Activated T-helper 9 cell treated with anti-CD3 and anti-CD28 coated beads, Interleukin-2, amount 50 U/mL, for 16 hours (primary cell): ENCODE measurements at regions not wholly inside any gene's neighbourhood (a gene's known extent, or its start where the extent isn't known, plus 50 kb on each side); places are given as distances from the start of the nearest gene placed in this dataset.
"Not testable (repeated sequence)": the region's sequence is repeated elsewhere in the genome, so short reads cannot be mapped to it uniquely, and the experiment has no call there.

Experiments used
- DNase-seq: peaks from one replicate; pipeline ENCODE4 v3.0.0-alpha.2; 2020; ENCODE audit warnings: low read depth

- DNase-seq, result no peak
Observed at GRCh38 chr5:159593518-159594073, 263.3 kb upstream of the IL12B start.

GRCh38 chr5:159595561-159595960 lies 265.3 kb upstream of the IL12B start:
- not testable (repeated sequence) for DNase-seq

GRCh38 chr5:159601216-159601615 lies 270.9 kb upstream of the IL12B start:
- no peak for DNase-seq

- DNase-seq, result no peak
Observed at GRCh38 chr5:159602434-159602833, 272.1 kb upstream of the IL12B start.

GRCh38 chr5:159605585-159605984 lies 275.3 kb upstream of the IL12B start:
- DNase-seq, result no peak

GRCh38 chr5:159609359-159609758 lies 279.1 kb upstream of the IL12B start:
- DNase-seq, result no peak

GRCh38 chr5:159610966-159611579 lies 280.8 kb upstream of the IL12B start:
- no peak for DNase-seq

GRCh38 chr5:159616952-159617351 lies 286.7 kb upstream of the IL12B start:
- no peak for DNase-seq

- no peak for DNase-seq
Observed at GRCh38 chr5:159619826-159620225, 289.5 kb upstream of the IL12B start.

GRCh38 chr5:159620853-159621540 lies 290.7 kb upstream of the IL12B start:
- DNase-seq, result no peak

GRCh38 chr5:159628703-159629102 lies 287.6 kb upstream of the ADRA1B start:
- no peak for DNase-seq

GRCh38 chr5:159629158-159629557 lies 287.1 kb upstream of the ADRA1B start:
- DNase-seq, result no peak

- no peak for DNase-seq
Observed at GRCh38 chr5:159630545-159630944, 285.7 kb upstream of the ADRA1B start.

GRCh38 chr5:159631001-159631400 lies 285.3 kb upstream of the ADRA1B start:
- DNase-seq, result no peak

GRCh38 chr5:159632866-159633265 lies 283.4 kb upstream of the ADRA1B start:
- no peak for DNase-seq

GRCh38 chr5:159638481-159638880 lies 277.8 kb upstream of the ADRA1B start:
- no peak for DNase-seq

- no peak for DNase-seq
Observed at GRCh38 chr5:159638954-159639559, 277.2 kb upstream of the ADRA1B start.

- no peak for DNase-seq
Observed at GRCh38 chr5:159639590-159639989, 276.7 kb upstream of the ADRA1B start.

- DNase-seq, result no peak
Observed at GRCh38 chr5:159640446-159640845, 275.8 kb upstream of the ADRA1B start.

- no peak for DNase-seq
Observed at GRCh38 chr5:159640921-159641320, 275.4 kb upstream of the ADRA1B start.

- no peak for DNase-seq
Observed at GRCh38 chr5:159641371-159642039, 274.8 kb upstream of the ADRA1B start.

- no peak for DNase-seq
Observed at GRCh38 chr5:159642379-159642778, 273.9 kb upstream of the ADRA1B start.

GRCh38 chr5:159644053-159644452 lies 272.2 kb upstream of the ADRA1B start:
- no peak for DNase-seq
